BLaER1 (cell line): ENCODE measurements at regions not wholly inside any gene's neighbourhood (a gene's known extent, or its start where the extent isn't known, plus 50 kb on each side); places are given as distances from the start of the nearest gene placed in this dataset.

Experiments used
- H3K27ac ChIP-seq: shearing (Covaris generic); formaldehyde crosslinking; 2 replicates; pipeline ENCODE4 v1.8.1; 2022
- H3K27me3 ChIP-seq: shearing (Covaris generic); formaldehyde crosslinking; 2 replicates; pipeline ENCODE4 v1.8.1; 2022
- H3K36me3 ChIP-seq: shearing (Covaris generic); formaldehyde crosslinking; 2 replicates; pipeline ENCODE4 v1.8.1; 2022
- H3K4me1 ChIP-seq: shearing (Covaris generic); formaldehyde crosslinking; 2 replicates; pipeline ENCODE4 v1.8.1; 2022
- H3K4me2 ChIP-seq: shearing (Covaris generic); formaldehyde crosslinking; 2 replicates; pipeline ENCODE4 v1.8.1; 2022
- H3K4me3 ChIP-seq: shearing (Covaris generic); formaldehyde crosslinking; 2 replicates; pipeline ENCODE4 v1.8.1; 2022
- H3K9ac ChIP-seq: shearing (Covaris generic); formaldehyde crosslinking; 2 replicates; pipeline ENCODE4 v1.8.1; 2022
- H3K9me3 ChIP-seq: shearing (Covaris generic); formaldehyde crosslinking; 2 replicates; pipeline ENCODE4 v1.8.1; 2022
- H4K20me1 ChIP-seq: shearing (Covaris generic); formaldehyde crosslinking; 2 replicates; pipeline ENCODE4 v1.8.1; 2022
- Cebpa-rat ChIP-seq: shearing (Covaris generic); IDR thresholded peaks from 2 replicates; pipeline ENCODE4 v1.8.1; 2022

DNA sequence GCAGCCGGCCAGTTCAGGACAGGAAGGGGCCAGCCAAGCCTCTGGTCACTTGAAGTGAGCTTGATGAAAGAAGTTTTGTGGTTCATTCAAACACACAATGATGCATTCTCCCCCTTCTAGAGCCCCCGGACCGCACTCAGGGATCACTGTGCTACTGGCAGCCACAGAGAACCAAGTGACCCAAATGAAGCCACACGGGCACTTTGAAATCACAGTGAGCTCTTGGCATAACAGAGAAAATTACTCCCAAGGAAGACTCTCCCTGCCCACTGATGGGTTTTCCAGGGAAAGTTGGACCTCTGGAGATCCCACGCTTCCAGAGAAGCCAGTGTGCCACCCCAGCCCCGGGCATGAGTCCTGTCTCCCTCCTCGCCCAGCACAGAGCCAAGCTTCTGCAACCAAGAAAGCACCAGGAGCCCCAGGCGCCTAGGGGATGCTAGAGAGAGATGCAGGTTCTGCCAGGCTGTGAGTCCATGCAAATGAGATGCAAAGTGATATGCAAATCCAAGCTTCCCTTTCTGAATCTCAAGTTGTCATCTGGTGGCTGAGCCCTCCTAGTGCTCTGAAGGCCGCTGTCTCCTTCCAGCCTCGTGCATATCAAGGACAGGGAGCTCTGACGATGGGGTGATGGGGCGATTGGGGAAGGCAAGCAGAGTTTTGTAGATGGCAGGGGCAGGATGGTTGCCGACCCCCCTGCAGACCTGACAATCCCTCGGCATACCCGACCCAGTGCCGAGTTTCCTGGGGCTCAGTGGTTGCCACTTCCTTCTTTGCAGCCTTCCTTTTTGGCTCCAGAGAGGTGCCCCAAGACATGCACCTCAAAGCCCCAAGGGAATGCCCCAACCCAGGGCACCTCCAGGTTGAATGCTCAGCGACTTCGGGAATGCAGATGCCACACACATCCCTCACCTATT is 59.7 kb upstream of the TNRC6C start:
- H3K36me3 ChIP-seq: no peaks in the 10 kb centered on the region
- H3K9me3 ChIP-seq: no peaks in the 10 kb centered on the region
- TF ChIP-seq Cebpa-rat: no peak
- peak overlapping the region; percentile 28 for H3K4me2 ChIP-seq
- H3K27ac ChIP-seq: no peak overlapping the region
- H3K4me3 ChIP-seq: no peak overlapping the region
- H3K27me3 ChIP-seq: no peaks in the 10 kb centered on the region
- H4K20me1 ChIP-seq: no peaks in the 10 kb centered on the region
- H3K4me1 ChIP-seq: peaks cover 36% of the 10 kb centered on the region
- H3K9ac ChIP-seq: no peak overlapping the region

DNA sequence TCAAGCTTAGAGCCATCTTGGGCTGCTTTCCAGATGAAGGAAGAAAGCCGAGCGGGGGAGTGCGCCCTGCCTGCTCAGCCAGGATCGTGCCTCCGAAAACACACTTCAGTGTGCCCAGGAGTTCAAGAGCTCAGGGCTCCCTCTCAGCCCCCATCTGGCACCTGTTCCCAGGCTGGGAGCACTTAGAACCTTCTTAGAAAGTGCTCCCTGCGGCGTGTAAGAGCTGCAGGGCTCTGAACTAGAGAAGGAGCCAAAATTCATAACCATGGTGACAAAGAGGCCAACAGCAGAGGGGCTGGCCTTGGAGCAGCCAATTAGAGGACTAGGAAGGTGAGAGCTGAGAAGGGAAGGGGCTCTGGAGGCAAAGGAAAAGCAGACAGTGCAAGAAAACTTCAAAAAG is 59.0 kb upstream of the TNRC6C start:
- peak overlapping the region; percentile 28 for H3K4me2 ChIP-seq
- no peaks in the 10 kb centered on the region for H4K20me1 ChIP-seq
- H3K36me3 ChIP-seq: no peaks in the 10 kb centered on the region
- H3K27ac ChIP-seq: no peak overlapping the region
- H3K9me3 ChIP-seq: no peaks in the 10 kb centered on the region
- H3K4me1 ChIP-seq: peaks cover 29% of the 10 kb centered on the region
- H3K9ac ChIP-seq: no peak overlapping the region
- no peaks in the 10 kb centered on the region for H3K27me3 ChIP-seq
- no peak overlapping the region for H3K4me3 ChIP-seq
- TF ChIP-seq Cebpa-rat: no peak

DNA sequence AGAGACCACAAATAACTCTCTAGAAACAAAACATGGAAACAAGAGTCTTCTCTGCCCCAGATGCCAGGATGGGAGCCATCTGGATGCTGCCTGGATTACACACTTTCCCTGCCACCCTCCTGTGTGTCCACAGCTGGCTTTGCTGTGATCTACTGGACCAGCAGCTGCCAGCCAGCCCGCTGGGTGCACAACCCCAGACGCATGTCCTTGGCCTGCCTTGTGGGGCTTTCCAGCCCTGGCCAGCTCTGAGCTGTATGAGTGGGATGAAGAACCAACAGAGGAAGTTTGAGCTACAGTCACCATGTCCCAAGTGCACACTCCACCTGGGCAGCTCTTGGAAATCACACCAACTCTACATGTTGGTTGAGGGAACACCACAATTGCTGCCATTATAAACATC is 57.0 kb upstream of the TNRC6C start:
- peaks cover 19% of the 10 kb centered on the region for H3K4me1 ChIP-seq
- H3K4me2 ChIP-seq: no peak overlapping the region
- H3K27ac ChIP-seq: no peak overlapping the region
- no peaks in the 10 kb centered on the region for H3K9me3 ChIP-seq
- H3K4me3 ChIP-seq: no peak overlapping the region
- no peaks in the 10 kb centered on the region for H4K20me1 ChIP-seq
- no peak for TF ChIP-seq Cebpa-rat
- no peaks in the 10 kb centered on the region for H3K36me3 ChIP-seq
- H3K27me3 ChIP-seq: no peaks in the 10 kb centered on the region
- H3K9ac ChIP-seq: no peak overlapping the region

DNA sequence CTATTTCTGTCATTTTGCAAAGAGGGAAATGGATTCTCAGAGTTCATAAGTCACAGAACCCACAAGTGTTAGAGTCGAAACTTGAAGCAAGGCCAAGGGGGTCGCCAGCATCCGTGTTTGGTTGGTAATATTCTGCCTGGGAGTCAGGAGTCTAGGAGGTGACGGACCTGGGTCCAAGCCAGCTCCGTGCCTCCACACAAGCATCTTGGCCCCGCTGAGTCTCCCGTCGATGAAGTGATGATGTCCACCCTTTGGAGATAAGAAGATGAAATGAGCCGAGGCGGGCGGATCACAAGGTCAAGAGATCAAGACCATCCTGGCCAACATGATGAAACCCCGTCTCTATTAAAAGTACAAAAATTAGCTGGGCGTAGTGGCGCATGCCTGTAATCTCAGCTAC is 53.2 kb upstream of the TNRC6C start:
- H3K9ac ChIP-seq: no peak overlapping the region
- H3K36me3 ChIP-seq: no peaks in the 10 kb centered on the region
- H3K4me2 ChIP-seq: no peak overlapping the region
- no peaks in the 10 kb centered on the region for H3K9me3 ChIP-seq
- no peak overlapping the region for H3K4me3 ChIP-seq
- no peak overlapping the region for H3K27ac ChIP-seq
- no peaks in the 10 kb centered on the region for H4K20me1 ChIP-seq
- H3K4me1 ChIP-seq: no peaks in the 10 kb centered on the region
- no peaks in the 10 kb centered on the region for H3K27me3 ChIP-seq
- TF ChIP-seq Cebpa-rat: no peak

DNA sequence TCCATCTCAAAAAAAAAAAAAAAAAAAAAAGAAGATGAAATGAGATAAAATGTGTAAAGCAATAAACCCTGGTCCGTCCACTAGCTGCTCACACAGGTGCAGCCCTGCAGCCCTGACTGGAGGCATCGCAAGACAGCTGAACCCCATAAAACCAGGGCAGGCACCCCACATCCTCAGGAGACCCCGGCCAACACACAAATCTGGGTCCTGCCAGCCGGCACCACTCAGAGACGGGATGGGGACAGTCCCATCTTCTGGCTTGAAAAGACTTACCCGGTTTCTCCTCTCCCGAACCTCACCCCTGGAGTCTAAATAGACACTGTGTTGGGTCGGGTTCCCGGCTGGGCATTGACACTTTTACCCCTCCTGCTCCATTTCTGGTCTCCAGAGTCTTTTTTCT is 52.7 kb upstream of the TNRC6C start:
- no peaks in the 10 kb centered on the region for H3K9me3 ChIP-seq
- H3K4me2 ChIP-seq: no peak overlapping the region
- no peaks in the 10 kb centered on the region for H3K27me3 ChIP-seq
- H4K20me1 ChIP-seq: no peaks in the 10 kb centered on the region
- no peak overlapping the region for H3K27ac ChIP-seq
- no peaks in the 10 kb centered on the region for H3K4me1 ChIP-seq
- no peak overlapping the region for H3K9ac ChIP-seq
- H3K4me3 ChIP-seq: no peak overlapping the region
- no peaks in the 10 kb centered on the region for H3K36me3 ChIP-seq
- TF ChIP-seq Cebpa-rat: no peak

DNA sequence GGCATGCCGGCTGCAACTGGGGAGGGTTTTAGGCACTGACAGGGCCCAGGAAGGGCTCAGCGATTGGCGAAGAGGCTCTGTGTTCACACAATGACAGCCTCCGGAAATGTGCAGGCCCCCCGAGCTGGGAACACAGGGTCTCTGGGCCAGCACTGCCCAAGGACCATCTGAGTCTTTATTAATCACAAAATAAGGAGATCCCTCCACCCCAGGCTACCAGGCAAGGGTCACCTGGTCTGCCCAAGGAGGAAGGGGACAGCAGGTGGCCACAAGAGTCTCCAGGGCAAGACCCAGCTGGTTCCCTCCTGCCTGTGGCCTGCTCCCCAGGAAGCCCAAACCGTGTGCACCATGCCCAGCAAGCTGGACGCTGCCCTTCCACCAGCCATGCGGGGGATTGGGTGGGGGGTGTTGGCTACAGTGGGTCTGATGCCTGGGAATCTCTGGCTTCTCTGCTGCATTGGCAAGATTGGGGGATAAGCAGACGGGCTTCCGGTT is 52.1 kb upstream of the TNRC6C start:
- no peak for TF ChIP-seq Cebpa-rat
- H3K36me3 ChIP-seq: no peaks in the 10 kb centered on the region
- H3K4me3 ChIP-seq: no peak overlapping the region
- no peak overlapping the region for H3K27ac ChIP-seq
- H3K9ac ChIP-seq: no peak overlapping the region
- no peaks in the 10 kb centered on the region for H3K4me1 ChIP-seq
- H3K9me3 ChIP-seq: no peaks in the 10 kb centered on the region
- H4K20me1 ChIP-seq: no peaks in the 10 kb centered on the region
- no peaks in the 10 kb centered on the region for H3K27me3 ChIP-seq
- H3K4me2 ChIP-seq: no peak overlapping the region

DNA sequence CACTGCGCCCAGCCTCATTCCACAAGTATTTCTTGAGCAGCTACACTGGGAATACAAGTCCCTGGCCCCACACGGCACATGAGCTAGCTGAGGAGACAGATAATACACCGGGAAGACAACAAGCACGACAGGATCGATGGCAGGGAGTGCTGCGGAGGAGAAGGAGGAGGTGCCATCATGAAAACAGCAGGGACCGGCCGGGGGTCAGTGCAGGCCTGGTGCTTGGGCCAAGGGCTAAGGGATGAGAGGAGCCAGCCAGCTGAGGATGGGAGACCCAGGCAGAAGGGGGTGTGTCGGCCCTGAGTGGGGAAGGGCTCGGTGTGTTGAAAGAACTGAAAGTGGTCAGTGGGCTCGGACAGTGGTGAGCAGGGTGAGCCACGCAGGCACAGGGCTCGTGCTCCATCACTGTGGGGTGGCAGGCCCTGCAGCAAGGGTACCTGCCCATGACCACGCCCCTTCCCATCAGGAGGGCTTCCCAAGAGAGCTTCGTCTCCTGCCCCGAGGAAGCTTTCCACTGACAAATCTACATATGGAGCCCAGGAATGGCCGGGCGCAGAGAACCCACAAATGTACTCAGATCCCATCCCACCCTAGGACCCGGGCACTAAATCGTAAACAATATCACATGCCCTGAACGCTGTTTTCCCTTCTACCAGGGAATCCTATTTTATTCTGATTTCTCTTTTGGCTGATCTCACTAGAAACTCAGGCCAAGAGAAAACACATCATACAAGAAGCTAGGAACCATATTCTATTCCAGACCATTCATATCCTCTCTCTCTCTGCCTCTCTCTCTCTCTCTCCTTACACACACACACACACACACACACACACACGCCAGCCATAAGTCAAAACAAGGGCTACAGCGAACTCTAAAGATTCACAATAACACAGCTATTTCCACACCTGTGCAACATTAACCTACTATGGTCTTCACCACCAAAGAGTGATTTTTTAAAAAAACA is 50.7 kb upstream of the TNRC6C start:
- no peak for TF ChIP-seq Cebpa-rat
- H3K27me3 ChIP-seq: no peaks in the 10 kb centered on the region
- no peak overlapping the region for H3K9ac ChIP-seq
- no peak overlapping the region for H3K4me2 ChIP-seq
- no peak overlapping the region for H3K27ac ChIP-seq
- no peaks in the 10 kb centered on the region for H4K20me1 ChIP-seq
- no peaks in the 10 kb centered on the region for H3K4me1 ChIP-seq
- H3K4me3 ChIP-seq: no peak overlapping the region
- no peaks in the 10 kb centered on the region for H3K9me3 ChIP-seq
- H3K36me3 ChIP-seq: no peaks in the 10 kb centered on the region

DNA sequence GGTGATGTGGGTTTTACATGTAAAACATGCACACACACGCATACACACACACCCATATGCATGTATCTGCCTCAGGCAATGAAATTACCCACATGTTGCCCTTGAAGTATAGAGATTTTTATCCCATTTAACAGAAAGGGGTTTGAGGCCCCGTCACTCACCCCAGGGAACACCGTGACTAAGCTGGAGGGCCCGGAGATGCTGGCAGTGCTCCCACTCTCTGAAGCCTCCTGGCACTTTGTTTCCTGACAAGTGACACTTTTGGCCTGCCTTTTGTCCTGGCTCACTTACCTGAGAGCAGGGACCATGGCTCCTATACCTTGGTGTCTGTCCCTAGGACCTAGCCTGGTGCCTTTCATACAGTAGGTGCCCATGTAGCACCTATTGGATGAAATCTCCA is 50.0 kb upstream of the TNRC6C start:
- Histone ChIP-seq H3K36me3 (no peaks in the 10 kb centered on the region), H3K9me3 (no peaks in the 10 kb centered on the region), H3K4me1 (no peaks in the 10 kb centered on the region), H3K9ac (no peak overlapping the region), H3K27ac (no peak overlapping the region), H3K4me3 (no peak overlapping the region), H3K4me2 (no peak overlapping the region), H4K20me1 (no peaks in the 10 kb centered on the region), H3K27me3 (no peaks in the 10 kb centered on the region)
- TF ChIP-seq Cebpa-rat: no peak
